Kidney (tissue), 13 donors: ENCODE measurements at regions not wholly inside any gene's neighbourhood (a gene's known extent, or its start where the extent isn't known, plus 50 kb on each side); places are given as distances from the start of the nearest gene placed in this dataset.

ENCODE experiments used
- DNase-seq, 5 donors: peaks; one replicate each; pipeline ENCODE4 v3.0.0-alpha.2; 2013 to 2020
- FAIRE-seq: peaks from 2 replicates; lab custom pipeline; 2012; peaks lifted over from hg19 to GRCh38; lab: Jason Lieb, UNC
- H3K27ac ChIP-seq, 2 donors: one replicate each; pipeline ENCODE4 v1.7.0; 2013; ENCODE audit warnings: low read depth in 2 of 2, low read length in 2 of 2, inconsistent platforms in 1 of 2
- H3K27me3 ChIP-seq: one replicate; pipeline ENCODE4 v1.7.1; 2013; ENCODE audit warnings: low read length, inconsistent platforms; ENCODE audit not compliant: control insufficient read depth, insufficient read depth
- H3K36me3 ChIP-seq, 3 donors: one replicate each; pipeline versions ENCODE4 v1.7.0 to v1.7.1; 2013; ENCODE audit warnings: low read length in 3 of 3, control low read depth in 1 of 3, inconsistent platforms in 1 of 3; ENCODE audit not compliant: insufficient read depth in 3 of 3, control insufficient read depth in 2 of 3
- H3K4me1 ChIP-seq, 3 donors: one replicate each; pipeline versions ENCODE4 v1.7.0 to v1.7.1; 2013; ENCODE audit warnings: low read length in 3 of 3, inconsistent platforms in 1 of 3, low read depth in 1 of 3; ENCODE audit not compliant: control insufficient read depth in 2 of 3, insufficient read depth in 2 of 3
- H3K4me3 ChIP-seq, 3 donors: one replicate each; pipeline versions ENCODE4 v1.7.0 to v1.8.1; 2013; ENCODE audit warnings: low read length in 3 of 3, control low read depth in 1 of 3, inconsistent platforms in 1 of 3
- H3K9ac ChIP-seq, 3 donors: one replicate each; pipeline versions ENCODE4 v1.7.0 to v1.7.1; 2013; ENCODE audit warnings: low read length in 3 of 3, control low read depth in 1 of 3, inconsistent platforms in 1 of 3
- H3K9me3 ChIP-seq, 3 donors: one replicate each; pipeline versions ENCODE4 v1.7.0 to v1.7.1; 2013; ENCODE audit warnings: low read length in 3 of 3, control low read depth in 1 of 3, inconsistent platforms in 1 of 3; ENCODE audit not compliant: control insufficient read depth in 2 of 3, insufficient read depth in 1 of 3
- CTCF ChIP-seq: IDR thresholded peaks from 3 replicates; pipeline ENCODE4 v1.5.1; 2012; ENCODE audit warnings: mild to moderate bottlenecking, moderate library complexity, borderline replicate concordance; ENCODE audit not compliant: insufficient read depth; ENCODE audit errors: extremely low read depth
- intact Hi-C: fragments of 100-400 bp; cut with DNase I; formaldehyde crosslinking; loops from one replicate; pipeline ENCODE4 v1.11.1; 2022
- donor health status: control.
- donor health status: control.
- donor health status: control.
- donor health status: control.
- donor health status: control.
- donor health status: DM: yes; HTN: yes; CAD: no.
- donor health status: Normal renal cell carcinoma (clear cell type).

GRCh38 chr7:122198581-122198980 lies 54.5 kb upstream of the AASS start:
- FAIRE-seq, result no peak

More at GRCh38 chr7:122198581-122198980, 54.5 kb upstream of the AASS start:
- H3K9ac ChIP-seq, result no peak overlapping the region
- no peaks in the 10 kb centered on the region for H3K4me1 ChIP-seq
- H3K27me3 ChIP-seq, result no peaks in the 10 kb centered on the region
- no peak overlapping the region for H3K27ac ChIP-seq
- no peaks in the 10 kb centered on the region for H3K9me3 ChIP-seq
- no peaks in the 10 kb centered on the region for H3K36me3 ChIP-seq
- no peak for TF ChIP-seq CTCF
- no peak for DNase-seq
- no peak overlapping the region for H3K4me3 ChIP-seq
- intact Hi-C loops, result no loop called here
